ENCODE measurements at regions not wholly inside any gene's neighbourhood (a gene's known extent, or its start where the extent isn't known, plus 50 kb on each side); places are given as distances from the start of the nearest gene placed in this dataset.

GRCh38 chr6:112415366-112415765 lies 68.2 kb downstream of the RFPL4B start:
- TF ChIP-seq SIN3A (IDR thresholded peaks at IDR 0.05; ENCODE audit: borderline replicate concordance, insufficient read depth, low read length) (no peak), TAF1 (IDR thresholded peaks at IDR 0.05; ENCODE audit: borderline replicate concordance, insufficient read depth, low read length) (no peak), REST (IDR thresholded peaks at IDR 0.05; ENCODE audit: insufficient read depth in 1 of 2, low read depth in 2 of 2, low read length in 2 of 2) (no peak)
